MCF 10A (cell line): ENCODE measurements at regions not wholly inside any gene's neighbourhood (a gene's known extent, or its start where the extent isn't known, plus 50 kb on each side); places are given as distances from the start of the nearest gene placed in this dataset.

Experiments used
- BruUV-seq: library from RNA; stranded (reverse); fragments of 400-500 nt; replicated peaks from 2 replicates; lab custom pipeline; 2021; lab: Mats Ljungman, UMichigan
- CTCF ChIA-PET: fragments of 300-600 bp; sonication (Branson Sonifier 250); formaldehyde crosslinking; extraction: SDS; loops from one replicate; lab custom pipeline; 2021; ENCODE audit warnings: antibody characterized with exemption, inconsistent platforms; lab: Yijun Ruan, JAX
- POLR2A ChIA-PET: fragments of 300-600, 350-650 bp; sonication (Branson Sonifier 250); formaldehyde crosslinking; extraction: SDS; loops from one replicate; lab custom pipeline; 2020; ENCODE audit warnings: antibody characterized with exemption, inconsistent platforms; lab: Yijun Ruan, JAX
- DNase-seq: peaks from one replicate; pipeline ENCODE4 v3.0.0-alpha.2; 2018; ENCODE audit not compliant: unreplicated experiment
- H3K27ac Mint-ChIP-seq: one replicate; pipeline ENCODE4 v1.8.0; 2022; ENCODE audit warnings: mild to moderate bottlenecking, low read depth, mixed read lengths; ENCODE audit not compliant: unreplicated experiment
- H3K27me3 Mint-ChIP-seq: one replicate; pipeline ENCODE4 v1.8.0; 2022; ENCODE audit warnings: mixed read lengths; ENCODE audit not compliant: insufficient read depth, unreplicated experiment
- H3K36me3 Mint-ChIP-seq: one replicate; pipeline ENCODE4 v1.8.0; 2022; ENCODE audit warnings: mild to moderate bottlenecking, moderate library complexity, mixed read lengths; ENCODE audit not compliant: insufficient read depth, unreplicated experiment
- H3K4me1 Mint-ChIP-seq: one replicate; pipeline ENCODE4 v1.8.0; 2022; ENCODE audit warnings: mixed read lengths; ENCODE audit not compliant: insufficient read depth, unreplicated experiment
- H3K4me3 Mint-ChIP-seq: one replicate; pipeline ENCODE4 v1.8.0; 2022; ENCODE audit warnings: mild to moderate bottlenecking, moderate library complexity, mixed read lengths; ENCODE audit not compliant: unreplicated experiment
- H3K9me3 Mint-ChIP-seq: one replicate; pipeline ENCODE4 v1.8.0; 2022; ENCODE audit warnings: mixed read lengths; ENCODE audit not compliant: unreplicated experiment
- CTCF ChIP-seq: fragments of 200-600 bp; IDR thresholded peaks from one replicate; pipeline ENCODE4 v1.8.0; 2022; ENCODE audit warnings: antibody characterized with exemption, mild to moderate bottlenecking; ENCODE audit not compliant: unreplicated experiment
- intact Hi-C: fragments of 100-400 bp; cut with micrococcal nuclease; formaldehyde crosslinking; loops from 2 replicates; pipeline ENCODE4 v1.14.1; 2022

- POLR2A ChIA-PET = no interaction called here
- no peak overlapping the region for H3K4me3 Mint-ChIP-seq
- intact Hi-C loops = loop anchor here (1.0 to 5.0 kb wide), 2 partner anchors 213 to 255 kb away; partner anchors contain the start of gene GLI2
- no peaks in the 10 kb centered on the region for H3K27me3 Mint-ChIP-seq
- CTCF ChIA-PET = no interaction called here
- BruUV-seq = no TSS peak
- no peak overlapping the region for H3K27ac Mint-ChIP-seq
- H3K36me3 Mint-ChIP-seq = no peaks in the 10 kb centered on the region
- no peaks in the 10 kb centered on the region for H3K9me3 Mint-ChIP-seq
- DNase-seq = no peak
- no peak for TF ChIP-seq CTCF
- no peaks in the 10 kb centered on the region for H3K4me1 Mint-ChIP-seq
Measured at GRCh38 chr2:120949957-120950590, 214.4 kb downstream of the GLI2 start.

DNA sequence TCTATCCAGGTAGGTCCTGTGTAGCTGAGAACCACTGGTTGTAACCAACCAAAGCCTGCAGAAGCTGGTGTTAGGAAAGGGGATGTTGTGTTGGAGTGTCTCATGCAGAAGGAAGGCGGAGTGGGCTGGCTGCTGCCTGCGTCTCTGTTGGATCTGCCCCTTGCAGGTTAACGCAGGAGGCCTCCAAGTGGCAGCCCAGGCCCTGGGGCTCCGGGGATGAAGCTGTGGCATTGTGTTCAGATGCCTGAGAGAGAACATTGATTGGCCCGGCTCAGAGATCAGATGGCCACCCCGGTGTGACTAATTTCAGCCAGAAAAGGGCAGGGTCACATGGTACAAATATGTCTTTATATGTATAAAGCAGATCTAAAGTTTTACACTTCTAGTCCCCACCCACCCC is 216.0 kb downstream of the GLI2 start:
- Mint-ChIP-seq H3K4me3 (no peak overlapping the region), H3K4me1 (no peaks in the 10 kb centered on the region), H3K27ac (no peak overlapping the region), H3K27me3 (no peaks in the 10 kb centered on the region), H3K9me3 (no peaks in the 10 kb centered on the region), H3K36me3 (no peaks in the 10 kb centered on the region)
- BruUV-seq = no TSS peak
- POLR2A ChIA-PET = no interaction called here
- DNase-seq = no peak
- CTCF ChIA-PET = no interaction called here
- no peak for TF ChIP-seq CTCF
- intact Hi-C loops = no loop called here

DNA sequence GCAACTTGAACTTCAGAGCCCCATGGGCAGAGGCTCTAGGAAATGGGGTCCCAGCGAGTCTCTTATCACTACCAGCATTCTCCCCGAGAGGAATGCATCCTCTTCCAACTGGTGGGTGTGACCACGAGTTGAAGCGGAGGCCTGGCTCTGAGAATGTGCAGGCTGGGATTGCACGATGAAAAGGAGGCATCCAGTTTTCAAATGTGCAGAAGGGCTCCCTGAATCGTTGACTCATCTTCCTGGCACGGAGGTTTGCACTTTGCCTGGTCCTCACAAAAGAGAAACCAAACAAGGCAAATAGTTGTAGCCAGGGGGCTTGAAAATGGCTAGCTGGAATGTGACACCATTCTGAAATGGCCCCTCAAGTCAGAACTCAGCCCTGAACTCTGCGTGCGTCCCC is 216.7 kb downstream of the GLI2 start:
- ChIA-PET POLR2A (no interaction called here), CTCF (no interaction called here)
- no peaks in the 10 kb centered on the region for H3K4me1 Mint-ChIP-seq
- TF ChIP-seq CTCF = no peak
- DNase-seq = peak; percentile 28
- H3K27ac Mint-ChIP-seq = no peak overlapping the region
- no peaks in the 10 kb centered on the region for H3K27me3 Mint-ChIP-seq
- H3K4me3 Mint-ChIP-seq = no peak overlapping the region
- H3K36me3 Mint-ChIP-seq = no peaks in the 10 kb centered on the region
- BruUV-seq = no TSS peak
- no peaks in the 10 kb centered on the region for H3K9me3 Mint-ChIP-seq
- intact Hi-C loops = no loop called here

DNA sequence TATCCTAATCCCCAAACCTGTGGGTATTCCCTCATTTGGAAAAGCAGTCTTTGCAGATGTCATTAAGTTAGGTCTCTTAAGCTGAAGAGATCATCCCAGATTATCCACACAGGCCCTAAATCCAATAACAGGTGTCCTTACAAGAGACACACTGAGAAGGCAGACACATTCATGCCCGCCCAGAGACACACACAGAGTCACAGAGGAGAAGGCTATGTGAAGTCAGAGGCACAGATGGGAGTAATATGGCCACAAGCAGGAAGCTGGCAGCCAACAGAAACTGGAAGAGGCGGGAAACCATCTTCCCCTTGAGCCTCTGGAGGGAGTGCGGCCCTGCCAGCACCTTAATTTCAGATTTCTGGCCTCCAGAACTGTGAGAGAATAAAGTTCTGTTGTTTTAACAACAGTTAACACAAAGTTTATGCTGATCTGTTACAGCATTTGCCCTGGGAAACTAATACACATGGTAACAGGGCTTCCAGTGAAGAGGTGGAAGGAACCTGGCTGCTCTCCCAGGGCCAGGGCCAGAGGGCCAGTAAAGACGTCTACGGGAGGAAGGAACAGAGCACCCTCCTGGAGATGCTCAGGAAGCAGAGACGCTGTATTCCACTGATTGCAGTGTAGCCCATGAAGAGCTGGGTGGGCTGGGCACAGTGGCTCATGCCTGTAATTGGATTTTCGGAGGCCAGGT is 217.5 kb downstream of the GLI2 start:
- ChIA-PET POLR2A (interaction anchor here (0.7 kb wide), 1 partner anchor 609 kb away, joined by 3 read pairs; no protein-coding TSS in a partner anchor), CTCF (interaction anchor here (1.1 kb wide), 1 partner anchor 257 kb away, joined by 3 read pairs; no protein-coding TSS in a partner anchor)
- intact Hi-C loops = no loop called here
- Mint-ChIP-seq H3K27ac (no peak overlapping the region), H3K27me3 (no peaks in the 10 kb centered on the region), H3K4me3 (no peak overlapping the region), H3K36me3 (no peaks in the 10 kb centered on the region), H3K9me3 (no peaks in the 10 kb centered on the region), H3K4me1 (no peaks in the 10 kb centered on the region)
- no peak for TF ChIP-seq CTCF
- no TSS peak for BruUV-seq
- DNase-seq = no peak
